H1 (cell line): ENCODE measurements at regions not wholly inside any gene's neighbourhood (a gene's known extent, or its start where the extent isn't known, plus 50 kb on each side); places are given as distances from the start of the nearest gene placed in this dataset.

Experiments
- CHD7 ChIP-seq: fragments of 300-600 bp; sonication (generic); IDR thresholded peaks from 2 replicates; pipeline ENCODE4 v1.7.1; 2012; ENCODE audit warnings: low read length, moderate library complexity, mild to moderate bottlenecking, inconsistent platforms; ENCODE audit not compliant: insufficient replicate concordance
- HDAC6 ChIP-seq: IDR thresholded peaks from one replicate; pipeline ENCODE4 v1.7.1; 2012; ENCODE audit warnings: low read depth, mild to moderate bottlenecking, inconsistent platforms, low read length, moderate library complexity
- RFX5 ChIP-seq: IDR thresholded peaks from 2 replicates; pipeline ENCODE4 v1.6.1; 2011; ENCODE audit warnings: low read depth, low read length, improper control_type of control experiment, borderline replicate concordance
- SRF ChIP-seq: IDR thresholded peaks from 2 replicates; pipeline ENCODE4 v1.6.1; 2011; ENCODE audit warnings: mild to moderate bottlenecking, low read depth, low read length, moderate library complexity
- USF2 ChIP-seq: IDR thresholded peaks from 2 replicates; pipeline ENCODE4 v1.6.1; 2011; ENCODE audit warnings: low read length, improper control_type of control experiment

GRCh38 chr14:87139299-87139698 lies 853.7 kb downstream of the GALC start (continued):
- TF ChIP-seq CHD7: no peak
- TF ChIP-seq RFX5: no peak
- TF ChIP-seq USF2: no peak
- no peak for TF ChIP-seq HDAC6
- no peak for TF ChIP-seq SRF
